ENCODE measurements at regions not wholly inside any gene's neighbourhood (a gene's known extent, or its start where the extent isn't known, plus 50 kb on each side); places are given as distances from the start of the nearest gene placed in this dataset.
A peak's percentile ranks its signal among the peaks of the same experiment; 100 is the strongest.
"Not testable (repeated sequence)": the region's sequence is repeated elsewhere in the genome, so short reads cannot be mapped to it uniquely, and the experiment has no call there.

GRCh38 chr2:150679456-150680120 is 192.1 kb upstream of the RND3 start:
- no peak for FAIRE-seq
- no peak for DNase-seq (ENCODE audit: low spot score)

GRCh38 chr2:150677551-150677950 is 190.1 kb upstream of the RND3 start:
- FAIRE-seq (no peak), DNase-seq (ENCODE audit: low spot score) (no peak)

- FAIRE-seq = no peak
- DNase-seq (ENCODE audit: low spot score) = no peak
These were observed 189.4 kb upstream of the RND3 start for GRCh38 chr2:150676747-150677383.

GRCh38 chr2:150675807-150676206 is 188.3 kb upstream of the RND3 start:
- no peak for FAIRE-seq
- DNase-seq (ENCODE audit: low spot score) = no peak

- FAIRE-seq = no peak
- DNase-seq (ENCODE audit: low spot score) = no peak
These were observed 186.8 kb upstream of the RND3 start for GRCh38 chr2:150674283-150674682.

GRCh38 chr2:150672311-150672710 is 184.8 kb upstream of the RND3 start:
- FAIRE-seq (no peak), DNase-seq (ENCODE audit: low spot score) (no peak)

GRCh38 chr2:150669492-150669891 is 182.0 kb upstream of the RND3 start:
- no peak for FAIRE-seq

GRCh38 chr2:150667039-150667438 is 179.6 kb upstream of the RND3 start:
- not testable (repeated sequence) for DNase-seq (ENCODE audit: low spot score); FAIRE-seq

More at GRCh38 chr2:150669492-150669891, 182.0 kb upstream of the RND3 start:
- no peak for DNase-seq (ENCODE audit: low spot score)

- FAIRE-seq = no peak
These were observed 175.7 kb upstream of the RND3 start for GRCh38 chr2:150663143-150663542.

GRCh38 chr2:150656002-150656401 is 168.5 kb upstream of the RND3 start:
- DNase-seq (ENCODE audit: low spot score) (no peak), FAIRE-seq (no peak)

More at GRCh38 chr2:150663143-150663542, 175.7 kb upstream of the RND3 start:
- DNase-seq (ENCODE audit: low spot score) = peak; percentile 55

GRCh38 chr2:150653351-150653750 is 165.9 kb upstream of the RND3 start:
- no peak for DNase-seq (ENCODE audit: low spot score)
- no peak for FAIRE-seq

GRCh38 chr2:150647943-150648342 is 160.5 kb upstream of the RND3 start:
- no peak for FAIRE-seq
- DNase-seq (ENCODE audit: low spot score) = no peak

GRCh38 chr2:150646746-150647145 is 159.3 kb upstream of the RND3 start:
- FAIRE-seq (no peak), DNase-seq (ENCODE audit: low spot score) (no peak)

- no peak for FAIRE-seq
- DNase-seq (ENCODE audit: low spot score) = no peak
These were observed 157.0 kb upstream of the RND3 start for GRCh38 chr2:150644298-150645067.

- FAIRE-seq (no peak), DNase-seq (ENCODE audit: low spot score) (no peak)
These were observed 155.8 kb upstream of the RND3 start for GRCh38 chr2:150643114-150643725.

GRCh38 chr2:150640039-150640438 is 152.6 kb upstream of the RND3 start:
- DNase-seq (ENCODE audit: low spot score) = no peak
- no peak for FAIRE-seq

- no peak for FAIRE-seq
- DNase-seq (ENCODE audit: low spot score) = no peak
These were observed 151.9 kb upstream of the RND3 start for GRCh38 chr2:150639383-150639782.

GRCh38 chr2:150631236-150631821 is 143.9 kb upstream of the RND3 start:
- FAIRE-seq = no peak
- DNase-seq (ENCODE audit: low spot score) = no peak

- FAIRE-seq = no peak
- peak; percentile 62 for DNase-seq (ENCODE audit: low spot score)
These were observed 143.2 kb upstream of the RND3 start for GRCh38 chr2:150630587-150631235.

GRCh38 chr2:150627526-150627925 is 140.1 kb upstream of the RND3 start:
- DNase-seq (ENCODE audit: low spot score) = no peak
- no peak for FAIRE-seq

GRCh38 chr2:150626934-150627411 is 139.5 kb upstream of the RND3 start:
- FAIRE-seq = no peak
- DNase-seq (ENCODE audit: low spot score) = no peak

Measured in RCC 7860 (cell line).